NCI-H2081 treated with DMSO at 0.1 percent for 48 hours (cell line): ENCODE measurements at regions not wholly inside any gene's neighbourhood (a gene's known extent, or its start where the extent isn't known, plus 50 kb on each side); places are given as distances from the start of the nearest gene placed in this dataset.
"Not testable (repeated sequence)": the region's sequence is repeated elsewhere in the genome, so short reads cannot be mapped to it uniquely, and the experiment has no call there.

Experiments
- DNase-seq: peaks from one replicate; lab custom pipeline; 2025; lab: John Stamatoyannopoulos, UW

GRCh38 chr14:94833633-94834032 is 63.7 kb upstream of the GSC start:
- DNase-seq: no peak

- no peak for DNase-seq
Observed at GRCh38 chr14:94831085-94831484, 61.2 kb upstream of the GSC start.

DNA sequence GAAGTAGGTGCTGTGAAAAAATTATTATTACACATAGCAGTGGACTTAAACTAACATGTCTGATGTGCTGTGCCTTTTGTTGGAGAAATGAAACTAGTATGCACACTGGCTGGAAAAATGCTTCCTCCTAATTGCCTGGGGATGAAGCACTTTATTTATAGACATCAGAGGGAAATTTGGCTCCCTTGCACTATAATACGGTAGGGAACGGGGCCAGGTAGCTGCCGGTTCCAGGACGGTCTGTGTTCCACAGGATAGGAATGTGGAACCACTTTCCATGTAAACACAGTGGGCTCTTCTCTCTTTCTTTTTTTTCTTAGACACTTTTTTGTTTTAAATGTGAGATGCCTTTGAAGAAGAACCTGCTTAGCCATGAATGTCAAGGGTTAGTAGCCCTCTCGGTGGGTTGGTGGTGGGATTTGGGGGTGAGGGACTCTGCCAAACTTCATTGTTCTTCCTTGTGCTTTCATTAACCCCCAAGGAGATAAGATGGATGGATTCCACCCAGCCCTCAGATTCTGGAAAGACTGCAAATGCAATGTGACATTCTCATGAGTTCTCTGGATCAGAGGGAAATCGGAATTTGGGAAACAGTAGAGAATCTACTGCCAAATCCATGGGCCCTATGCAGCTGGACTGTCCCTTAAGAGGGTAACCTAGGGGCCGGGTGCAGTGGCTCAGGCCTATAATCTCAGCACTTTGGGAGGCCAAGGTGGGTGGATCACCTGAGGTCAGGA is 58.0 kb upstream of the GSC start:
- no peak for DNase-seq

DNA sequence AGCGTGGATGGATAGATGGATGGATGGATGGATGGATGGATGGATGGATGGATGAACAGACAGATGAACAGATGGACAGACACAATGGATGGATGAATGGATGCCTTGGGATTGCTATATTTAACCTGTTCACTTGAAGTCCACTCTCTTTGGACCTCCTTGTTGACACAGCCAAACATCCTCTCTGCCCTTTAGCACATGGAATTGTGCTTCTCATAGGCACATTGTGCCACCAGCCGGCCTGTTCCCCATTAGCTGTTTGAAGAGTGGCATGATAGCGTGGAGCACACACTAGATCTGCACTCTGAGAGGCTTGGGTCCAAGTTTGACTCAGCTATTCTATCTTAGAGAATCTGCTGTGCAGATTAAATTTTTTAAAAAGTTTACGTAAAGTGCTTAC is 56.9 kb upstream of the GSC start:
- DNase-seq: no peak

DNA sequence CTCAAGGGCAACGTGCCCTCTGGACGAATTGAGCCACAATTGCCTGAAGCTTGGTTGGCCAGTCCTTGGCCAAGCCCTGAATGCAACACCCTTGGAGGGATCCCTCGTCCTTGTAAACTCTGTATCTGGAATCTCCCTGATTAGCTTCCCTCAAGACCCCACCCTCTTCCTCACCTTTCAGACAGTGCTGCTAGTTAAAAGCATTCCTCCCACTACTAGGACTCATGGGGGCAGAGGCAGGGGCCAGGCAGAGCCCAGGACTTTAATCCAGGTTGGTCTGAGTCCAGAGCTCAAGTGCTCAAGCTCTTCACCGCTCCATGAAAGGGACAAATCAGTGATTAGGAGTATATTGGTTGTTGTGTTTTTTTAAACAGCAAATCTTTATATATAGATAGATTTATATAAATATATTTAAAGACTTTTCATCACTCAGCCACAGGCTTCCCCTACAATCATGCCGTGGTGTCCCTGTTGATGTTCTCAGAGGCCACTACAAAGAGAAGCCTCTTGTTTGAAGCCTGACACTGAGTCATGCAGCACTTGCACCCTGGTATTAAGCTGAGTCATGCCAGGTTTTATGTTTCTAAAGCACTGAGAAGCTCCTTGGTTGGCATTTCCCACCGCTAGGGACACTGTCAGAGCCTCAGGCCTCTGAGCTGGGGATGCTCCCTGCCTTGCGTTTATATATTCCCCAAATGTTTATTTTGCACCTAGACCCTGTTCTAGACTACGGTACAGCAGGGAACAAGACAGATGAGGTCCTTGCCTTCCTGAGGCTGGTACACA is 53.8 kb upstream of the GSC start:
- no peak for DNase-seq

GRCh38 chr14:94821705-94822104 is 51.8 kb upstream of the GSC start:
- DNase-seq: no peak

DNA sequence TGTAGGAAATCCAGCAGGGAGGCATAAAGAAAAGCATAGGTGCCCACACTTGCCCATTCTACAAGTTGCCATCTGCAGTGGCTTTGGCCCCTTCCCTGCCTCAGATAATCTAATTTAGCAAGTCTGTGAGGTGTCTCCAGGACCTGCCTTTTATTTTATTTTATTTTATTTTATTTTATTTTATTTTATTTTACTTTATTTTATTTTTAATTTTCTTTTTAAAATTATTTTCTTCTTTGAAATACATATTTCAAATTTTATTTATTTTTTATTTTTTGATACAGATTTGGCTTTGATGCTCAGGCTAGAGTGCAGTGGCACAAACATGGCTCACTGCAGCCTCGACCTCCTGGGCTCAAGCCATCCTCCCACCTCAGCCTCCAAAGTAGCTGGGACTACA is 51.0 kb upstream of the GSC start:
- DNase-seq: not testable (repeated sequence)
